Neural progenitor cell (in vitro differentiated cells): ENCODE measurements at regions not wholly inside any gene's neighbourhood (a gene's known extent, or its start where the extent isn't known, plus 50 kb on each side); places are given as distances from the start of the nearest gene placed in this dataset.

Experiments used
- DNase-seq: peaks from one replicate; pipeline ENCODE4 v3.0.0-alpha.2; 2016; ENCODE audit warnings: low spot score
- H2AFZ ChIP-seq: fragments of 200-600 bp; sonication (generic); replicated peaks from 2 replicates; pipeline ENCODE4 v1.6.1; 2016; ENCODE audit warnings: antibody characterized with exemption
- H3F3A ChIP-seq: fragments of 200-600 bp; sonication (generic); 2 replicates; pipeline ENCODE4 v1.6.1; 2016; ENCODE audit warnings: antibody characterized with exemption, low read depth
- H3K27ac ChIP-seq: fragments of 200-600 bp; sonication (generic); 2 replicates; pipeline ENCODE4 v1.5.1; 2016; ENCODE audit warnings: mild to moderate bottlenecking
- H3K27me3 ChIP-seq: fragments of 200-600 bp; sonication (generic); 2 replicates; pipeline ENCODE4 v1.6.1; 2016; ENCODE audit warnings: mild to moderate bottlenecking, moderate library complexity
- H3K36me3 ChIP-seq: fragments of 200-600 bp; sonication (generic); 2 replicates; pipeline ENCODE4 v1.5.1; 2016
- H3K4me1 ChIP-seq: fragments of 200-600 bp; sonication (generic); 2 replicates; pipeline ENCODE4 v1.6.1; 2016; ENCODE audit warnings: mixed run types
- H3K4me2 ChIP-seq: fragments of 200-600 bp; sonication (generic); 2 replicates; pipeline ENCODE4 v1.6.1; 2016
- H3K4me3 ChIP-seq: fragments of 200-600 bp; sonication (generic); 2 replicates; pipeline ENCODE4 v1.5.1; 2016
- H3K79me2 ChIP-seq: fragments of 200-600 bp; sonication (generic); 2 replicates; pipeline ENCODE4 v1.6.1; 2016; ENCODE audit warnings: low read depth
- H3K9ac ChIP-seq: fragments of 200-600 bp; sonication (generic); 2 replicates; pipeline ENCODE4 v1.6.1; 2016
- H3K9me3 ChIP-seq: fragments of 200-600 bp; sonication (generic); 2 replicates; pipeline ENCODE4 v1.5.1; 2016; ENCODE audit warnings: low read depth
- H4K20me1 ChIP-seq: fragments of 200-600 bp; sonication (generic); 2 replicates; pipeline ENCODE4 v1.6.1; 2016; ENCODE audit warnings: low read depth
- H3K27ac Mint-ChIP-seq: 3 replicates; pipeline ENCODE4 v1.8.0; 2021; ENCODE audit warnings: mixed read lengths
- H3K27me3 Mint-ChIP-seq: 2 replicates; pipeline ENCODE4 v1.8.0; 2022; ENCODE audit warnings: low read depth, mild to moderate bottlenecking, inconsistent platforms, moderate library complexity, mixed read lengths; ENCODE audit not compliant: insufficient read depth
- H3K36me3 Mint-ChIP-seq: 3 replicates; pipeline ENCODE4 v1.8.0; 2021; ENCODE audit warnings: mixed read lengths
- H3K4me1 Mint-ChIP-seq: 3 replicates; pipeline ENCODE4 v1.8.0; 2021; ENCODE audit warnings: mixed read lengths
- H3K4me3 Mint-ChIP-seq: 3 replicates; pipeline ENCODE4 v1.8.0; 2021; ENCODE audit warnings: mild to moderate bottlenecking, moderate library complexity, mixed read lengths
- H3K9me3 Mint-ChIP-seq: 3 replicates; pipeline ENCODE4 v1.8.0; 2020; ENCODE audit warnings: mixed read lengths
- CTCF ChIP-seq: fragments of 200-600 bp; sonication (generic); IDR thresholded peaks from 2 replicates; pipeline ENCODE4 v1.5.1; 2017; ENCODE audit warnings: antibody characterized with exemption, mild to moderate bottlenecking
- EZH2 ChIP-seq: fragments of 200-600 bp; sonication (generic); IDR thresholded peaks from 2 replicates; pipeline ENCODE4 v1.6.1; 2017; ENCODE audit warnings: antibody characterized with exemption, mild to moderate bottlenecking, moderate library complexity
- EZH2phosphoT487 ChIP-seq: fragments of 200-600 bp; sonication (generic); IDR thresholded peaks from 2 replicates; pipeline ENCODE4 v1.6.1; 2017; ENCODE audit warnings: antibody characterized with exemption

GRCh38 chr2:176584333-176584732, 315.1 kb downstream of the MTX2 start:
- TF ChIP-seq EZH2phosphoT487: no peak
- TF ChIP-seq EZH2: no peak
- TF ChIP-seq CTCF: no peak
- H3K27ac ChIP-seq: no peak overlapping the region

GRCh38 chr2:176585291-176585690, 316.0 kb downstream of the MTX2 start:
- peaks cover 7% of the 10 kb centered on the region for H3K27me3 Mint-ChIP-seq
- no peak for DNase-seq
- H3K27me3 ChIP-seq: no peaks in the 10 kb centered on the region
- no peaks in the 10 kb centered on the region for H3F3A ChIP-seq
- no peaks in the 10 kb centered on the region for H3K9me3 Mint-ChIP-seq
- H3K36me3 Mint-ChIP-seq: no peaks in the 10 kb centered on the region
- H3K27ac Mint-ChIP-seq: no peak overlapping the region
- no peak overlapping the region for H3K4me3 Mint-ChIP-seq
- H3K9me3 ChIP-seq: no peaks in the 10 kb centered on the region
- no peak overlapping the region for H3K4me2 ChIP-seq
- H3K4me1 ChIP-seq: no peaks in the 10 kb centered on the region
- TF ChIP-seq EZH2phosphoT487: no peak
- TF ChIP-seq EZH2: no peak
- TF ChIP-seq CTCF: no peak
- no peak overlapping the region for H2AFZ ChIP-seq
- peaks cover 46% of the 10 kb centered on the region for H3K4me1 Mint-ChIP-seq
- H3K79me2 ChIP-seq: no peaks in the 10 kb centered on the region
- no peak overlapping the region for H3K9ac ChIP-seq
- no peaks in the 10 kb centered on the region for H4K20me1 ChIP-seq
- H3K4me3 ChIP-seq: no peak overlapping the region
- H3K27ac ChIP-seq: no peak overlapping the region
- no peaks in the 10 kb centered on the region for H3K36me3 ChIP-seq

More at GRCh38 chr2:176584333-176584732, 315.1 kb downstream of the MTX2 start:
- Mint-ChIP-seq H3K27ac (no peak overlapping the region), H3K4me3 (no peak overlapping the region), H3K4me1 (peaks cover 37% of the 10 kb centered on the region), H3K27me3 (peaks cover 9% of the 10 kb centered on the region), H3K9me3 (no peaks in the 10 kb centered on the region), H3K36me3 (no peaks in the 10 kb centered on the region)
- Histone ChIP-seq H3F3A (no peaks in the 10 kb centered on the region), H3K4me3 (no peak overlapping the region), H2AFZ (no peak overlapping the region), H3K9me3 (no peaks in the 10 kb centered on the region), H3K4me2 (no peak overlapping the region), H4K20me1 (no peaks in the 10 kb centered on the region), H3K79me2 (no peaks in the 10 kb centered on the region), H3K27me3 (no peaks in the 10 kb centered on the region), H3K36me3 (no peaks in the 10 kb centered on the region), H3K4me1 (no peaks in the 10 kb centered on the region), H3K9ac (no peak overlapping the region)
- DNase-seq: no peak

- H3K9me3 Mint-ChIP-seq: no peaks in the 10 kb centered on the region
- peaks cover 46% of the 10 kb centered on the region for H3K4me1 Mint-ChIP-seq
- no peak overlapping the region for H3K27ac ChIP-seq
- H3K36me3 ChIP-seq: no peaks in the 10 kb centered on the region
- H4K20me1 ChIP-seq: no peaks in the 10 kb centered on the region
- H3K4me3 Mint-ChIP-seq: peak overlapping the region; percentile 38
- no peak for TF ChIP-seq EZH2phosphoT487
- no peak for TF ChIP-seq CTCF
- no peak for TF ChIP-seq EZH2
- DNase-seq: no peak
- H3K27me3 ChIP-seq: no peaks in the 10 kb centered on the region
- H3K4me1 ChIP-seq: no peaks in the 10 kb centered on the region
- H3K36me3 Mint-ChIP-seq: no peaks in the 10 kb centered on the region
- H3K27ac Mint-ChIP-seq: no peak overlapping the region
- peaks cover 7% of the 10 kb centered on the region for H3K27me3 Mint-ChIP-seq
- no peaks in the 10 kb centered on the region for H3K79me2 ChIP-seq
- no peak overlapping the region for H3K9ac ChIP-seq
- H3K4me3 ChIP-seq: no peak overlapping the region
- no peaks in the 10 kb centered on the region for H3F3A ChIP-seq
- no peaks in the 10 kb centered on the region for H3K9me3 ChIP-seq
- H3K4me2 ChIP-seq: no peak overlapping the region
- H2AFZ ChIP-seq: no peak overlapping the region
These were observed 316.5 kb downstream of the MTX2 start for GRCh38 chr2:176585791-176586190.

DNA sequence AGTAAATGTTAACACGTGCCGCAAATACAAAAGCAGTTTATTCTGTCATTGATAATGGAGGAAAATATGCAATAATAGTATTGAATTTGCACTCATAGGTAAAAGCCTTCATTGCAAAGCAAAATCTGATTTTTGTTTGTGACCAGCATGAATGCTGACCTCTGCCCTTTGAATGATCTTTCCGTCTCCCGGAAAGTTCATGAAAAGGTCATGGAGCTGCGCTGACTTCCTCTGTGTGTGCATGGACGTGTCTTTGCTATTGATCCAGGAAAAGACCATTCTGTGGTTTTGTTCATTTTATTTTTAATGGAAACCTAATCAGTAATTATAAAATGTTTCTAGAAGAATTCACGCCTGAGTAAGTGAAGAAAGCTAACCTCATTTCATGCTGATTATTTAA, 320.0 kb downstream of the MTX2 start:
- Mint-ChIP-seq H3K27me3 (peaks cover 10% of the 10 kb centered on the region), H3K27ac (no peak overlapping the region), H3K4me1 (peaks cover 38% of the 10 kb centered on the region), H3K9me3 (no peaks in the 10 kb centered on the region), H3K4me3 (no peak overlapping the region), H3K36me3 (no peaks in the 10 kb centered on the region)
- Histone ChIP-seq H2AFZ (no peak overlapping the region), H4K20me1 (no peaks in the 10 kb centered on the region), H3K9ac (no peak overlapping the region), H3K27me3 (no peaks in the 10 kb centered on the region), H3K27ac (no peak overlapping the region), H3K4me1 (no peaks in the 10 kb centered on the region), H3K4me2 (no peak overlapping the region), H3K9me3 (no peaks in the 10 kb centered on the region), H3K79me2 (no peaks in the 10 kb centered on the region), H3K36me3 (no peaks in the 10 kb centered on the region), H3K4me3 (no peak overlapping the region), H3F3A (no peaks in the 10 kb centered on the region)
- DNase-seq: no peak
- TF ChIP-seq EZH2phosphoT487: no peak
- TF ChIP-seq CTCF: no peak
- no peak for TF ChIP-seq EZH2
